Endodermal cell (in vitro differentiated cells): ENCODE measurements at regions not wholly inside any gene's neighbourhood (a gene's known extent, or its start where the extent isn't known, plus 50 kb on each side); places are given as distances from the start of the nearest gene placed in this dataset.

ENCODE experiments used
- DNase-seq: peaks from one replicate; pipeline ENCODE4 v3.0.0-alpha.2; 2017
- H3K27ac ChIP-seq: 2 replicates; pipeline ENCODE4 v1.5.1; 2013; ENCODE audit warnings: mild to moderate bottlenecking, low read depth, low read length, moderate library complexity
- H3K27me3 ChIP-seq: 2 replicates; pipeline ENCODE4 v1.6.1; 2013; ENCODE audit warnings: mild to moderate bottlenecking, low read length, moderate library complexity; ENCODE audit not compliant: insufficient read depth, control insufficient read depth, poor library complexity, severe bottlenecking
- H3K36me3 ChIP-seq: 2 replicates; pipeline ENCODE4 v1.7.0; 2013; ENCODE audit warnings: mild to moderate bottlenecking, low read length, moderate library complexity; ENCODE audit not compliant: control insufficient read depth, insufficient read depth
- H3K4me1 ChIP-seq: one replicate; pipeline ENCODE4 v1.7.0; 2013; ENCODE audit warnings: low read length; ENCODE audit not compliant: control insufficient read depth, insufficient read depth
- H3K4me3 ChIP-seq: 2 replicates; pipeline ENCODE4 v1.5.1; 2013; ENCODE audit warnings: mild to moderate bottlenecking, low read length, moderate library complexity
- H3K9ac ChIP-seq: 2 replicates; pipeline ENCODE4 v1.6.1; 2013; ENCODE audit warnings: mild to moderate bottlenecking, low read length, moderate library complexity; ENCODE audit not compliant: poor library complexity, severe bottlenecking; ENCODE audit errors: extremely low read depth
- H3K9me3 ChIP-seq: 2 replicates; pipeline ENCODE4 v1.6.1; 2013; ENCODE audit warnings: mild to moderate bottlenecking, low read length, moderate library complexity; ENCODE audit not compliant: control insufficient read depth
- H3K27ac Mint-ChIP-seq: 2 replicates; pipeline ENCODE4 v1.8.0; 2020; ENCODE audit warnings: mixed read lengths
- H3K27me3 Mint-ChIP-seq: 2 replicates; pipeline ENCODE4 v1.8.0; 2021; ENCODE audit warnings: mild to moderate bottlenecking, mixed read lengths; ENCODE audit not compliant: insufficient read depth
- H3K36me3 Mint-ChIP-seq: 2 replicates; pipeline ENCODE4 v1.8.0; 2020; ENCODE audit warnings: low read depth, mixed read lengths
- H3K4me1 Mint-ChIP-seq: 2 replicates; pipeline ENCODE4 v1.8.0; 2020; ENCODE audit warnings: mixed read lengths
- H3K4me3 Mint-ChIP-seq: 2 replicates; pipeline ENCODE4 v1.8.0; 2020; ENCODE audit warnings: mild to moderate bottlenecking, moderate library complexity, mixed read lengths
- H3K9me3 Mint-ChIP-seq: 2 replicates; pipeline ENCODE4 v1.8.0; 2020; ENCODE audit warnings: mild to moderate bottlenecking, mixed read lengths
- WGBS, 2 experiments: methylation state at CpG; one replicate each; pipeline versions ENCODE4 v1.1.5 to v1.1.7; 2013; ENCODE audit warnings: missing lambda C conversion rate in 2 of 2, mixed read lengths in 1 of 2; ENCODE audit not compliant: insufficient coverage in 1 of 2, insufficient read length in 1 of 2; 5-methylcytosine and 5-hydroxymethylcytosine counted together
- TF ChIP-seq, protein P1 (sequence below): fragments of 200-600 bp; sonication (generic); conservative IDR thresholded peaks from 2 replicates; pipeline ENCODE4 v1.5.0; 2021; ENCODE audit warnings: antibody characterized with exemption, mild to moderate bottlenecking

DNA sequence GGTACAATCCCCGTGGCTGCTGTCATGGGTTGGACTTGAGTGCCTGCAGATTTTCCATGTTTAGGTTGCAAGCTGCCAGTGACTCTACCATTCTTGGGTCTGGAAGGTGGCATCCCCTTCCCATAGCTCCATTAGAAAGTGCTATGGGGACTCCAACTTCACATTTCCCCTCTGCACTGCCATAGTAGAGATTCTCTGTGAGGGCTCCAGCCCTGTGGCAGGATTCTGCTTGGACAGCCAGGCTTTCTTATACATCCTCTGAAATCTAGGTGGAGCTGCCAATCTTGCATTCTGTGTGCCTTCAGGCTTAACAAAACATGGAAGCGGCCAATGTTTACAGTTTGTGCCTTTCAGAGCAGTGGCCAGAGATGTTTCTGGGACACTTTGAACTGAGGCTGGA is 636.2 kb downstream of the SLITRK6 start:
- Histone ChIP-seq H3K4me1 (no peaks in the 10 kb centered on the region), H3K4me3 (no peak overlapping the region), H3K9ac (no peak overlapping the region), H3K27me3 (no peaks in the 10 kb centered on the region), H3K9me3 (peaks cover 20% of the 10 kb centered on the region), H3K36me3 (no peaks in the 10 kb centered on the region), H3K27ac (no peak overlapping the region)
- peaks cover 19% of the 10 kb centered on the region for H3K9me3 Mint-ChIP-seq
- H3K4me3 Mint-ChIP-seq: no peak overlapping the region
- WGBS, 2 experiments: 87 to 92% methylated on average over 2 of the region's 2 CpGs
- no peak overlapping the region for H3K27ac Mint-ChIP-seq
- H3K27me3 Mint-ChIP-seq: no peaks in the 10 kb centered on the region
- H3K36me3 Mint-ChIP-seq: no peaks in the 10 kb centered on the region
- TF ChIP-seq, protein P1, sequence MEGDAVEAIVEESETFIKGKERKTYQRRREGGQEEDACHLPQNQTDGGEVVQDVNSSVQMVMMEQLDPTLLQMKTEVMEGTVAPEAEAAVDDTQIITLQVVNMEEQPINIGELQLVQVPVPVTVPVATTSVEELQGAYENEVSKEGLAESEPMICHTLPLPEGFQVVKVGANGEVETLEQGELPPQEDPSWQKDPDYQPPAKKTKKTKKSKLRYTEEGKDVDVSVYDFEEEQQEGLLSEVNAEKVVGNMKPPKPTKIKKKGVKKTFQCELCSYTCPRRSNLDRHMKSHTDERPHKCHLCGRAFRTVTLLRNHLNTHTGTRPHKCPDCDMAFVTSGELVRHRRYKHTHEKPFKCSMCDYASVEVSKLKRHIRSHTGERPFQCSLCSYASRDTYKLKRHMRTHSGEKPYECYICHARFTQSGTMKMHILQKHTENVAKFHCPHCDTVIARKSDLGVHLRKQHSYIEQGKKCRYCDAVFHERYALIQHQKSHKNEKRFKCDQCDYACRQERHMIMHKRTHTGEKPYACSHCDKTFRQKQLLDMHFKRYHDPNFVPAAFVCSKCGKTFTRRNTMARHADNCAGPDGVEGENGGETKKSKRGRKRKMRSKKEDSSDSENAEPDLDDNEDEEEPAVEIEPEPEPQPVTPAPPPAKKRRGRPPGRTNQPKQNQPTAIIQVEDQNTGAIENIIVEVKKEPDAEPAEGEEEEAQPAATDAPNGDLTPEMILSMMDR: no peak
- H3K4me1 Mint-ChIP-seq: no peaks in the 10 kb centered on the region
- no peak for DNase-seq

DNA sequence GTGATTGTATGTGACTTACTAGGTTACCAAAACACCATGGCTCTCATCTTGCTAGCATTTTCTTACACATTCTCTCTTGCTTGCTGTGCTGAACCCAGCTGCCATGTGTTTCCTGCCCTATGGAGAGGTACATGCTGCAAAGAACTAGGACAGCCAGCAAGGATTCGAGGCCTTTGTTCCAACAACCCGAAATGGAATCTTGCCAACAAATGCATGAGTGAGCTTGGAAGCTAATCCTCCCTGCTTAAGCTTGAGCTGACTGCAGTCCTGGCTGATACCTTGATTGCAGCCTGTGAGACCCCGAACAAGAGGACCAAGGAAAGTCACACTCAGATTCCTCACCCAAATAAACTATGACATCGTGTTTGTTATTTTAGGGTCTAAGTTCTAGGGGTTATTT is 651.2 kb downstream of the SLITRK6 start:
- Mint-ChIP-seq H3K36me3 (no peaks in the 10 kb centered on the region), H3K27me3 (no peaks in the 10 kb centered on the region), H3K9me3 (no peaks in the 10 kb centered on the region), H3K4me1 (no peaks in the 10 kb centered on the region), H3K27ac (no peak overlapping the region), H3K4me3 (no peak overlapping the region)
- no peaks in the 10 kb centered on the region for H3K27me3 ChIP-seq
- no peaks in the 10 kb centered on the region for H3K4me1 ChIP-seq
- WGBS, 2 experiments: 56 to 72% methylated on average over 2 to 3 of the region's 4 CpGs
- no peaks in the 10 kb centered on the region for H3K9me3 ChIP-seq
- DNase-seq: peak; percentile 48
- no peak overlapping the region for H3K27ac ChIP-seq
- no peaks in the 10 kb centered on the region for H3K36me3 ChIP-seq
- no peak overlapping the region for H3K4me3 ChIP-seq
- TF ChIP-seq, protein P1: no peak
- no peak overlapping the region for H3K9ac ChIP-seq

DNA sequence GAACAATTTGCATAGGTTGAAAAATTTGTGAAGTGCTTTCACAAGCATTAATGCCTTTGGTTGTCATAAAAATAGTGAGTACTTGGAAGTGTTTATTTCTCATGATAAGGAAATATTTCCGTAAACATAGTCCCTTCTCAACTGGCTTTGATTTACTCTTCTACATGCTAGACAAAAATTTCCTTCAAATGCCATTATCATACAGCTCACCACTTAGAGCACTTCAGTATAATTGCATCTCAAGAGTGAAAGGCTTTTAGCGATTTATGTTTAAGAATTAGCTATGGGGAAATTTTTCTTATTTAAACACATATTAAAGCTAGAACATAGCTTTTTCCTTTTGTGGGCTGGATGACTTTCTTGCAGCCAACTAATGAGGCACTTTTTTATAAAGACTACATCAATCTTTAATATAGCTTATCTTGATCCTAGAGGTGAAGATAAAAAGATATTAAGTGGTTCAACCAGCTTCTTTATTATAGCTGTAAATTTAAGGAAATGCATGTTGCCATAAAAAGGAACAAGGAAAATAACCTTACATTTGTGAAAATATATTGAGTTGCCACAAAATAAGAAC is 656.8 kb downstream of the SLITRK6 start:
- Histone ChIP-seq H3K4me3 (no peak overlapping the region), H3K27ac (no peak overlapping the region), H3K36me3 (no peaks in the 10 kb centered on the region), H3K4me1 (no peaks in the 10 kb centered on the region), H3K9me3 (no peaks in the 10 kb centered on the region), H3K27me3 (no peaks in the 10 kb centered on the region), H3K9ac (no peak overlapping the region)
- Mint-ChIP-seq H3K36me3 (no peaks in the 10 kb centered on the region), H3K9me3 (no peaks in the 10 kb centered on the region), H3K4me1 (no peaks in the 10 kb centered on the region), H3K27me3 (no peaks in the 10 kb centered on the region), H3K27ac (no peak overlapping the region), H3K4me3 (no peak overlapping the region)
- WGBS, 2 experiments: 100% methylated on average over 1 of the region's 2 CpGs; no CpG with 5 or more reads in 1 of the 2 experiments
- TF ChIP-seq, protein P1: no peak
- no peak for DNase-seq
